ENCODE measurements at regions not wholly inside any gene's neighbourhood (a gene's known extent, or its start where the extent isn't known, plus 50 kb on each side); places are given as distances from the start of the nearest gene placed in this dataset.

DNA sequence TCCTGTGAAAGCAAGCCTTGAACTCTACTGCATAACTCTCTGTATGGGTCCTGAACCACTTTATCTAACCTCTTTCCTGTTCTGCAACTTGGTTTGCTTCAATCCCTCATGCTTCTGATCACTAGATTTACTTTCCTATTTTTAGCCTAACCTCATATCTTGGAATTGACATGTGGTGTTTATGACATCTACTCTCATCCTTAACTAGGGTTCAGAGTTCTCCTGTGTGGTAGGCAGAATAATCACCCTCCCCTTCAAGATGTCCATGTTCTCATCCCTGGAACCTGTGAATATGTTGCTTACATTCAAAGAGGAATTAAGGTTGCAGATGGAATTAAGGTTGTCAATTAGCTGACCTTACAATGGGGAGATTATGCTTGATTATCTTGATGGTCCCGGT is 67.4 kb upstream of the STXBP6 start:
- TF ChIP-seq, protein P1, sequence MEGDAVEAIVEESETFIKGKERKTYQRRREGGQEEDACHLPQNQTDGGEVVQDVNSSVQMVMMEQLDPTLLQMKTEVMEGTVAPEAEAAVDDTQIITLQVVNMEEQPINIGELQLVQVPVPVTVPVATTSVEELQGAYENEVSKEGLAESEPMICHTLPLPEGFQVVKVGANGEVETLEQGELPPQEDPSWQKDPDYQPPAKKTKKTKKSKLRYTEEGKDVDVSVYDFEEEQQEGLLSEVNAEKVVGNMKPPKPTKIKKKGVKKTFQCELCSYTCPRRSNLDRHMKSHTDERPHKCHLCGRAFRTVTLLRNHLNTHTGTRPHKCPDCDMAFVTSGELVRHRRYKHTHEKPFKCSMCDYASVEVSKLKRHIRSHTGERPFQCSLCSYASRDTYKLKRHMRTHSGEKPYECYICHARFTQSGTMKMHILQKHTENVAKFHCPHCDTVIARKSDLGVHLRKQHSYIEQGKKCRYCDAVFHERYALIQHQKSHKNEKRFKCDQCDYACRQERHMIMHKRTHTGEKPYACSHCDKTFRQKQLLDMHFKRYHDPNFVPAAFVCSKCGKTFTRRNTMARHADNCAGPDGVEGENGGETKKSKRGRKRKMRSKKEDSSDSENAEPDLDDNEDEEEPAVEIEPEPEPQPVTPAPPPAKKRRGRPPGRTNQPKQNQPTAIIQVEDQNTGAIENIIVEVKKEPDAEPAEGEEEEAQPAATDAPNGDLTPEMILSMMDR (IDR thresholded peaks at IDR 0.05; ENCODE audit: insufficient read depth, low read length, poor library complexity, severe bottlenecking), result no peak
- TF ChIP-seq EZH2phosphoT487 (conservative IDR thresholded peaks at IDR 0.05; ENCODE audit: low read length), result no peak
- Histone ChIP-seq H4K20me1 (ENCODE audit: low read depth, low read length) (no peaks in the 10 kb centered on the region), H3K36me3 (ENCODE audit: low read length) (no peaks in the 10 kb centered on the region)

DNA sequence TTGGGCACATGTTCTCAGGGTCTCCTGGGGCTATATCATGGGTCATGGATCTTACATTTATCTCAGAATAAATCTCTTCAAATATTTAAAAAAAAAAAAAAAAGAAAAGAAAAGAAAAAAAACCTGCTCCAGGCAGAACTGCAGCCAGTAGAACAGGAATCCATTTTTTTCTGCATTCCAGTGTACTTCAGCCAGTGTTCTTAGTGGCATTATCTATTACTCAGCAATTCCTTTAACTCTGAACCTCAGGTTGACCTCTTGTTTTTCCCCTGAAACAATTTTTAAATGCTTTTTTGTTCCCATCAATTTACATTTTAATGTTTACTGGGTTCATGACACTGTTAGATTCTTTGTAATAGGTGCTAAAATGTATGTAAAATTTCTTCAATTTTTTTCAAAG is 66.7 kb upstream of the STXBP6 start:
- Histone ChIP-seq H3K9me2 (replicated peaks; ENCODE audit: insufficient read depth, low read length) (no peaks in the 10 kb centered on the region), H3K27ac (ENCODE audit: low read depth, low read length) (no peak overlapping the region), H3F3A (ENCODE audit: insufficient read depth) (no peaks in the 10 kb centered on the region), H3K4me3 (ENCODE audit: insufficient read depth, low read length, poor library complexity, severe bottlenecking) (no peak overlapping the region), H3K36me3 (ENCODE audit: low read length) (no peaks in the 10 kb centered on the region), H3K27me3 (ENCODE audit: low read length) (no peaks in the 10 kb centered on the region), H4K20me1 (ENCODE audit: low read depth, low read length) (no peaks in the 10 kb centered on the region), H3K4me2 (ENCODE audit: low read depth, low read length, poor library complexity, severe bottlenecking) (no peak overlapping the region), H3K9ac (ENCODE audit: low read length) (no peak overlapping the region), H2AFZ (ENCODE audit: low read depth, low read length, severe bottlenecking) (no peak overlapping the region), H3K79me2 (ENCODE audit: insufficient read depth, low read length) (no peaks in the 10 kb centered on the region), H3K9me3 (ENCODE audit: insufficient read depth, low read length) (no peaks in the 10 kb centered on the region)
- TF ChIP-seq, protein P1 (IDR thresholded peaks at IDR 0.05; ENCODE audit: insufficient read depth, low read length, poor library complexity, severe bottlenecking), result no peak
- TF ChIP-seq EZH2phosphoT487 (conservative IDR thresholded peaks at IDR 0.05; ENCODE audit: low read length), result no peak

More for the DNA sequence above, 67.4 kb upstream of the STXBP6 start:
- Histone ChIP-seq H3K79me2 (ENCODE audit: insufficient read depth, low read length) (no peaks in the 10 kb centered on the region), H2AFZ (ENCODE audit: low read depth, low read length, severe bottlenecking) (no peak overlapping the region), H3K27me3 (ENCODE audit: low read length) (no peaks in the 10 kb centered on the region), H3K9me2 (replicated peaks; ENCODE audit: insufficient read depth, low read length) (no peaks in the 10 kb centered on the region), H3F3A (ENCODE audit: insufficient read depth) (no peaks in the 10 kb centered on the region), H3K4me2 (ENCODE audit: low read depth, low read length, poor library complexity, severe bottlenecking) (no peak overlapping the region), H3K4me3 (ENCODE audit: insufficient read depth, low read length, poor library complexity, severe bottlenecking) (no peak overlapping the region), H3K27ac (ENCODE audit: low read depth, low read length) (no peak overlapping the region), H3K9ac (ENCODE audit: low read length) (no peak overlapping the region), H3K9me3 (ENCODE audit: insufficient read depth, low read length) (no peaks in the 10 kb centered on the region)

DNA sequence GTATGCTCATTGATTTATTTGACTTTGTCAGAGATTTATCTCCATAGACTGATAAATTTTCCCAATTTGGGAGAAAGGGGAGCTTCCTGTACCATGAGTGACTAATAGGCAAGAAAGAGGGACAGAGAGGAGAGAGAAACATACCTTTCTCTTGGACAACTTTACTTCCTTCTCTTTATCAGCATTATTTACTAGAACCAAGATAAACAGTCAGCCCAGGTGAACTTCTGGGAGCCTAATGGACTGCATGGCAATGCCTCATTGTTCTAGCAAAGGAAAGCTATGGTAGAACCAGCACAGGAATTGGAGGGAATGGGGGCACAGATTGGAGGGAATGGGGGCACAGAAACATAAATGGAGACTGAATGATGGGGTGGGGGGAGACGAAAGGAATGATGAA is 63.4 kb upstream of the STXBP6 start:
- H3K27me3 ChIP-seq (ENCODE audit: low read length), result no peaks in the 10 kb centered on the region
- H3K9me3 ChIP-seq (ENCODE audit: insufficient read depth, low read length), result no peaks in the 10 kb centered on the region
- H3K4me3 ChIP-seq (ENCODE audit: insufficient read depth, low read length, poor library complexity, severe bottlenecking), result no peak overlapping the region
- H3K9ac ChIP-seq (ENCODE audit: low read length), result no peak overlapping the region
- no peaks in the 10 kb centered on the region for H3F3A ChIP-seq (ENCODE audit: insufficient read depth)
- H3K27ac ChIP-seq (ENCODE audit: low read depth, low read length), result no peak overlapping the region
- no peak overlapping the region for H3K4me2 ChIP-seq (ENCODE audit: low read depth, low read length, poor library complexity, severe bottlenecking)
- H3K36me3 ChIP-seq (ENCODE audit: low read length), result no peaks in the 10 kb centered on the region
- H2AFZ ChIP-seq (ENCODE audit: low read depth, low read length, severe bottlenecking), result no peak overlapping the region
- H3K79me2 ChIP-seq (ENCODE audit: insufficient read depth, low read length), result no peaks in the 10 kb centered on the region
- H4K20me1 ChIP-seq (ENCODE audit: low read depth, low read length), result no peaks in the 10 kb centered on the region
- TF ChIP-seq EZH2phosphoT487 (conservative IDR thresholded peaks at IDR 0.05; ENCODE audit: low read length), result no peak
- TF ChIP-seq, protein P1 (IDR thresholded peaks at IDR 0.05; ENCODE audit: insufficient read depth, low read length, poor library complexity, severe bottlenecking), result no peak
- no peaks in the 10 kb centered on the region for H3K9me2 ChIP-seq (replicated peaks; ENCODE audit: insufficient read depth, low read length)
